IMR-90 (cell line): ENCODE measurements at regions not wholly inside any gene's neighbourhood (a gene's known extent, or its start where the extent isn't known, plus 50 kb on each side); places are given as distances from the start of the nearest gene placed in this dataset.

Experiments used
- ATAC-seq: fragments of 200-7000 bp; cut with Tn5 transposase; 2 replicates; pipeline ENCODE4 v1.9.1; 2020; ENCODE audit warnings: low read depth, mild to moderate bottlenecking, moderate library complexity
- BruUV-seq: library from RNA; stranded (reverse); fragments of 400-500 nt; replicated peaks from 2 replicates; lab custom pipeline; 2021; lab: Mats Ljungman, UMichigan
- CTCF ChIA-PET: fragments of 300-600 bp; formaldehyde crosslinking; extraction: SDS; loops from one replicate; lab custom pipeline; 2021; ENCODE audit warnings: antibody characterized with exemption; lab: Yijun Ruan, JAX
- POLR2A ChIA-PET: fragments of 300-600 bp; sonication (Branson Sonifier 250); formaldehyde crosslinking; loops from one replicate; lab custom pipeline; 2022; ENCODE audit warnings: antibody characterized with exemption; ENCODE audit not compliant: unreplicated experiment; lab: Charles Lee
- DNase-seq: peaks from one replicate; pipeline ENCODE4 v3.0.0; 2013
- H2AFZ ChIP-seq: replicated peaks from 2 replicates; pipeline ENCODE3; 2013; ENCODE audit warnings: low read length, mild to moderate bottlenecking; ENCODE audit not compliant: poor library complexity
- H2AK5ac ChIP-seq: 2 replicates; pipeline ENCODE4 v1.6.1; 2013; ENCODE audit warnings: low read depth, low read length, inconsistent platforms
- H2AK9ac ChIP-seq: replicated peaks from 2 replicates; pipeline ENCODE3; 2013; ENCODE audit warnings: mild to moderate bottlenecking, low read depth, low read length, moderate library complexity; ENCODE audit not compliant: poor library complexity
- H2BK120ac ChIP-seq: 2 replicates; pipeline ENCODE4 v1.6.1; 2013; ENCODE audit warnings: low read depth, low read length, inconsistent platforms
- H2BK15ac ChIP-seq: 3 replicates; pipeline ENCODE4 v1.6.1; 2013; ENCODE audit warnings: low read depth, low read length, inconsistent platforms
- H2BK20ac ChIP-seq: 2 replicates; pipeline ENCODE4 v1.6.1; 2013; ENCODE audit warnings: low read depth, mild to moderate bottlenecking, inconsistent platforms, low read length, moderate library complexity
- H2BK5ac ChIP-seq: 2 replicates; pipeline ENCODE4 v1.6.1; 2013; ENCODE audit warnings: mild to moderate bottlenecking, low read depth, low read length, inconsistent platforms; ENCODE audit not compliant: poor library complexity, severe bottlenecking
- H3K14ac ChIP-seq: replicated peaks from 2 replicates; pipeline ENCODE4 v1.6.1; 2013; ENCODE audit warnings: low read depth, low read length, inconsistent platforms
- H3K18ac ChIP-seq: 2 replicates; pipeline ENCODE4 v1.6.1; 2013; ENCODE audit warnings: low read depth, low read length, control low read depth
- H3K23ac ChIP-seq: 2 replicates; pipeline ENCODE4 v1.6.1; 2013; ENCODE audit warnings: low read depth, low read length, inconsistent platforms
- H3K27ac ChIP-seq: 2 replicates; pipeline ENCODE4 v1.5.1; 2013; ENCODE audit warnings: mild to moderate bottlenecking, control low read depth, low read length; ENCODE audit not compliant: insufficient read depth
- H3K27me3 ChIP-seq: 2 replicates; pipeline ENCODE4 v1.6.1; 2013; ENCODE audit warnings: low read length; ENCODE audit not compliant: control insufficient read depth, insufficient read depth
- H3K36me3 ChIP-seq: 2 replicates; pipeline ENCODE4 v1.6.1; 2013; ENCODE audit warnings: low read length, mixed read lengths; ENCODE audit not compliant: control insufficient read depth, insufficient read depth
- H3K4ac ChIP-seq: 2 replicates; pipeline ENCODE4 v1.6.1; 2013; ENCODE audit warnings: low read depth, low read length, inconsistent platforms
- H3K4me1 ChIP-seq: 2 replicates; pipeline ENCODE4 v1.6.1; 2013; ENCODE audit warnings: low read length, mixed read lengths; ENCODE audit not compliant: control insufficient read depth, insufficient read depth
- H3K4me2 ChIP-seq: 2 replicates; pipeline ENCODE4 v1.6.1; 2013; ENCODE audit warnings: low read depth, mild to moderate bottlenecking, control low read depth, low read length, moderate library complexity
- H3K4me3 ChIP-seq: 2 replicates; pipeline ENCODE4 v1.5.1; 2013; ENCODE audit warnings: low read depth, mild to moderate bottlenecking, control low read depth, low read length, moderate library complexity; ENCODE audit not compliant: insufficient read depth
- H3K56ac ChIP-seq: 2 replicates; pipeline ENCODE4 v1.6.1; 2013; ENCODE audit warnings: low read length, inconsistent platforms; ENCODE audit not compliant: insufficient read depth; ENCODE audit errors: extremely low read depth
- H3K79me1 ChIP-seq, 2 experiments: 2 replicates each; pipeline ENCODE4 v1.6.1; 2013; ENCODE audit warnings: low read length in 2 of 2, inconsistent platforms in 1 of 2, low read depth in 1 of 2
- H3K9ac ChIP-seq: 2 replicates; pipeline ENCODE4 v1.6.1; 2013; ENCODE audit warnings: low read depth, low read length, control low read depth
- H3K9me1 ChIP-seq: 2 replicates; pipeline ENCODE4 v1.6.1; 2013; ENCODE audit warnings: low read length, inconsistent platforms; ENCODE audit not compliant: insufficient read depth
- H3K9me3 ChIP-seq: 2 replicates; pipeline ENCODE4 v1.6.1; 2013; ENCODE audit warnings: low read length; ENCODE audit not compliant: control insufficient read depth, insufficient read depth
- H4K20me1 ChIP-seq: 2 replicates; pipeline ENCODE4 v1.6.1; 2013; ENCODE audit warnings: low read length, inconsistent platforms; ENCODE audit not compliant: insufficient read depth
- H4K5ac ChIP-seq: 2 replicates; pipeline ENCODE4 v1.6.1; 2013; ENCODE audit warnings: mild to moderate bottlenecking, low read depth, low read length, control low read depth
- H4K8ac ChIP-seq, 2 experiments: 2 replicates each; pipeline ENCODE4 v1.6.1; 2013; ENCODE audit warnings: low read depth in 2 of 2, low read length in 2 of 2, control low read depth in 1 of 2, inconsistent platforms in 1 of 2
- H4K91ac ChIP-seq: 2 replicates; pipeline ENCODE4 v1.6.1; 2013; ENCODE audit warnings: low read depth, low read length, inconsistent platforms; ENCODE audit not compliant: insufficient read depth
- CHD1 ChIP-seq: IDR thresholded peaks from 2 replicates; pipeline ENCODE4 v1.6.1; 2012; ENCODE audit warnings: low read depth, low read length, improper control_type of control experiment
- ELK1 ChIP-seq: fragments of 150-350 bp; IDR thresholded peaks from 2 replicates; pipeline ENCODE4 v1.6.1; 2016; ENCODE audit warnings: low read depth, mild to moderate bottlenecking, low read length, moderate library complexity, borderline replicate concordance
- FOS ChIP-seq: fragments of 150-350 bp; IDR thresholded peaks from 2 replicates; pipeline ENCODE4 v1.6.1; 2016; ENCODE audit warnings: low read depth, low read length
- MAFK ChIP-seq: IDR thresholded peaks from 2 replicates; pipeline ENCODE4 v1.6.1; 2012; ENCODE audit warnings: low read depth, low read length, improper control_type of control experiment
- MAZ ChIP-seq: IDR thresholded peaks from 2 replicates; pipeline ENCODE4 v1.6.1; 2012; ENCODE audit warnings: low read depth, mild to moderate bottlenecking, low read length, improper control_type of control experiment, moderate library complexity, borderline replicate concordance
- NFE2L2 ChIP-seq: fragments of 150-350 bp; IDR thresholded peaks from 2 replicates; pipeline ENCODE4 v1.6.1; 2016; ENCODE audit warnings: low read depth, mild to moderate bottlenecking, low read length
- RCOR1 ChIP-seq: IDR thresholded peaks from 2 replicates; pipeline ENCODE4 v1.6.1; 2012; ENCODE audit warnings: mild to moderate bottlenecking, low read length, improper control_type of control experiment; ENCODE audit not compliant: insufficient replicate concordance
- WGBS, 2 experiments: methylation state at CpG; one replicate each; pipeline versions ENCODE4 v1.1.5 to v1.1.7; 2013; ENCODE audit warnings: missing lambda C conversion rate in 2 of 2; ENCODE audit not compliant: insufficient read length in 1 of 2; ENCODE audit errors: extremely low coverage in 2 of 2; 5-methylcytosine and 5-hydroxymethylcytosine counted together
- dilution Hi-C: fragments of 300-500 bp; cut with HindIII; formaldehyde crosslinking; loops from one replicate; pipeline ENCODE4 v1.14.3; 2018; ENCODE audit warnings: low sequenced_read_pairs; ENCODE audit not compliant: unreplicated experiment
- in situ Hi-C: fragments of 300-500 bp; cut with MboI; formaldehyde crosslinking; loops from 3 replicates; pipeline ENCODE4 v1.14.3; 2019; ENCODE audit warnings: low sequenced_read_pairs, inconsistent platforms, mixed read lengths
- intact Hi-C: fragments of 100-400 bp; cut with micrococcal nuclease; formaldehyde crosslinking; loops from 2 replicates; pipeline ENCODE4 v1.10.0; 2022
- TF ChIP-seq, protein P1 (sequence below): fragments of 150-350 bp; IDR thresholded peaks from 2 replicates; pipeline ENCODE4 v1.6.1; 2017; ENCODE audit warnings: mild to moderate bottlenecking, antibody characterized with exemption, low read length, low read depth

- intact Hi-C loops, result no loop called here
- no peak overlapping the region for H3K4me3 ChIP-seq
- DNase-seq (no peak), ATAC-seq (no peak)
- H3K18ac ChIP-seq, result no peak overlapping the region
- no peak for TF ChIP-seq NFE2L2
- no peak for TF ChIP-seq CHD1
- no peak for TF ChIP-seq RCOR1
- TF ChIP-seq, protein P1, sequence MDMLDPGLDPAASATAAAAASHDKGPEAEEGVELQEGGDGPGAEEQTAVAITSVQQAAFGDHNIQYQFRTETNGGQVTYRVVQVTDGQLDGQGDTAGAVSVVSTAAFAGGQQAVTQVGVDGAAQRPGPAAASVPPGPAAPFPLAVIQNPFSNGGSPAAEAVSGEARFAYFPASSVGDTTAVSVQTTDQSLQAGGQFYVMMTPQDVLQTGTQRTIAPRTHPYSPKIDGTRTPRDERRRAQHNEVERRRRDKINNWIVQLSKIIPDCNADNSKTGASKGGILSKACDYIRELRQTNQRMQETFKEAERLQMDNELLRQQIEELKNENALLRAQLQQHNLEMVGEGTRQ, result no peak
- TF ChIP-seq MAZ, result no peak
- no peak for TF ChIP-seq ELK1
- no peak for TF ChIP-seq FOS
- no peak for TF ChIP-seq MAFK
- H3K9me3 ChIP-seq, result no peaks in the 10 kb centered on the region
- no peaks in the 10 kb centered on the region for H3K4me1 ChIP-seq
- no peak overlapping the region for H2BK5ac ChIP-seq
- no peak overlapping the region for H2AK9ac ChIP-seq
- in situ Hi-C loops, result no loop called here
- H2BK20ac ChIP-seq, result no peak overlapping the region
- no peak overlapping the region for H2BK15ac ChIP-seq
- no peak overlapping the region for H3K9ac ChIP-seq
- CTCF ChIA-PET, result no interaction called here
- no peak overlapping the region for H3K56ac ChIP-seq
- H4K5ac ChIP-seq, result no peak overlapping the region
- H2AK5ac ChIP-seq, result no peak overlapping the region
- POLR2A ChIA-PET, result no interaction called here
- H2AFZ ChIP-seq, result no peak overlapping the region
- no peaks in the 10 kb centered on the region for H3K9me1 ChIP-seq
- no peak overlapping the region for H3K4ac ChIP-seq
- H3K4me2 ChIP-seq, result no peak overlapping the region
- H4K20me1 ChIP-seq, result no peaks in the 10 kb centered on the region
- no peak overlapping the region for H4K91ac ChIP-seq
- H3K27me3 ChIP-seq, result no peaks in the 10 kb centered on the region; the same call in 1 of the 2 replicates
- dilution Hi-C loops, result no loop called here
- H3K14ac ChIP-seq, result no peak overlapping the region
- H2BK120ac ChIP-seq, result no peak overlapping the region
- H3K23ac ChIP-seq, result no peak overlapping the region
- H3K36me3 ChIP-seq, result no peaks in the 10 kb centered on the region
- no peak overlapping the region for H3K27ac ChIP-seq
- no peaks in the 10 kb centered on the region for H3K79me1 ChIP-seq
- no peak overlapping the region for H4K8ac ChIP-seq
- 90% methylated on average over 24 of the region's 49 CpGs; no CpG with 5 or more reads in 1 of the 2 experiments for WGBS, 2 experiments
- BruUV-seq, result no TSS peak
Measured at GRCh38 chr2:131657895-131658768, 130.4 kb downstream of the CCDC74A start.
